ENCODE measurements at regions not wholly inside any gene's neighbourhood (a gene's known extent, or its start where the extent isn't known, plus 50 kb on each side); places are given as distances from the start of the nearest gene placed in this dataset.

- in situ Hi-C loops (cut with MboI; ENCODE audit: low sequenced_read_pairs, unreplicated experiment): no loop called here
- TF ChIP-seq, protein P1, sequence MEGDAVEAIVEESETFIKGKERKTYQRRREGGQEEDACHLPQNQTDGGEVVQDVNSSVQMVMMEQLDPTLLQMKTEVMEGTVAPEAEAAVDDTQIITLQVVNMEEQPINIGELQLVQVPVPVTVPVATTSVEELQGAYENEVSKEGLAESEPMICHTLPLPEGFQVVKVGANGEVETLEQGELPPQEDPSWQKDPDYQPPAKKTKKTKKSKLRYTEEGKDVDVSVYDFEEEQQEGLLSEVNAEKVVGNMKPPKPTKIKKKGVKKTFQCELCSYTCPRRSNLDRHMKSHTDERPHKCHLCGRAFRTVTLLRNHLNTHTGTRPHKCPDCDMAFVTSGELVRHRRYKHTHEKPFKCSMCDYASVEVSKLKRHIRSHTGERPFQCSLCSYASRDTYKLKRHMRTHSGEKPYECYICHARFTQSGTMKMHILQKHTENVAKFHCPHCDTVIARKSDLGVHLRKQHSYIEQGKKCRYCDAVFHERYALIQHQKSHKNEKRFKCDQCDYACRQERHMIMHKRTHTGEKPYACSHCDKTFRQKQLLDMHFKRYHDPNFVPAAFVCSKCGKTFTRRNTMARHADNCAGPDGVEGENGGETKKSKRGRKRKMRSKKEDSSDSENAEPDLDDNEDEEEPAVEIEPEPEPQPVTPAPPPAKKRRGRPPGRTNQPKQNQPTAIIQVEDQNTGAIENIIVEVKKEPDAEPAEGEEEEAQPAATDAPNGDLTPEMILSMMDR (IDR thresholded peaks at IDR 0.05; ENCODE audit: borderline replicate concordance, control extremely low read depth, extremely low read depth, insufficient read depth, missing control alignments): no peak
- no peak for DNase-seq (ENCODE audit: low spot score)
These were observed 210.8 kb upstream of the C14orf180 start for GRCh38 chr14:104368751-104369100.

DNA sequence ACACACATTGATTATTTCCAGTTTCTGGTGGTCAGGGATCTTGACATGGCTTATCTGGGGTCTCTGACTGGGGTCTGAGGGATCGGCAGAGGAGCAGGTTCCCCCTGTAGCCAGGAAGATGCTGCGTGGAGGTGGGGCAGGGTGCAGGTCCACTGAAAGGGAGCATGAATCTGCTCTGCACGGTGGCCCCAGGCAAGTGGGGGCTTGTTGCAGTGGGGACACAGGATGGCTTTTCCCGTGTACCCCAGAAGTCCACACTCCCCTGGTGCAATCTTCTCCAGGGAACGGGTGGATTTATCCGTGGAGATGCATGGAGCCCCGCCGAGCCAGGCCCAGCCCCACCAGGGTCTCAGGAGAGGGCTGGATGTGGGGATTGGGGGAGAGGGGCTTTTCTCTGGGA is 210.4 kb upstream of the C14orf180 start:
- DNase-seq (ENCODE audit: low spot score): no peak
- in situ Hi-C loops (cut with MboI; ENCODE audit: low sequenced_read_pairs, unreplicated experiment): no loop called here
- TF ChIP-seq, protein P1 (IDR thresholded peaks at IDR 0.05; ENCODE audit: borderline replicate concordance, control extremely low read depth, extremely low read depth, insufficient read depth, missing control alignments): no peak

- no peak for DNase-seq (ENCODE audit: low spot score)
- in situ Hi-C loops (cut with MboI; ENCODE audit: low sequenced_read_pairs, unreplicated experiment): no loop called here
These were observed 209.2 kb upstream of the C14orf180 start for GRCh38 chr14:104370256-104370870.

DNA sequence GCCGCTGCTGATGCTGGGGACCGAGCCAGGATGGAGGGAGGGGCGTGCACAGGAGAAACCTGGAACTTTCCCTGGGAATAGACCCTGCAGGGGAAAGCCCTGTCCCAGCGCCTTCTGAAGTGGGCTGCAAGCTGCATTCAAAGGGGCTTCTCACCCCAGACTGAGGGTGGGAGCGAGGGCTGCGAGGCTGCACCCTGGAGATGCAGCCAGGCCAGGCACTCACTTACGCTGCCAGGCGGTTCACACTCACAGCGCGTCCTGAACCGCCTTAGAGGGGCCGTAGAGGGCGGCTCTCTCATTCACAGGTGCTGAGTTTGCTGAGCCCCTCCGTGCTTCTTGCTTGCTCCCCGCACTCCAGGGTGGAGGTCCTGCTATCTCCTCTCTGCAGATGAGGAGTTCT is 208.5 kb upstream of the C14orf180 start:
- TF ChIP-seq, protein P1 (IDR thresholded peaks at IDR 0.05; ENCODE audit: borderline replicate concordance, control extremely low read depth, extremely low read depth, insufficient read depth, missing control alignments): no peak
- DNase-seq (ENCODE audit: low spot score): no peak
- in situ Hi-C loops (cut with MboI; ENCODE audit: low sequenced_read_pairs, unreplicated experiment): no loop called here

More at GRCh38 chr14:104370256-104370870, 209.2 kb upstream of the C14orf180 start:
- TF ChIP-seq, protein P1 (IDR thresholded peaks at IDR 0.05; ENCODE audit: borderline replicate concordance, control extremely low read depth, extremely low read depth, insufficient read depth, missing control alignments): no peak

DNA sequence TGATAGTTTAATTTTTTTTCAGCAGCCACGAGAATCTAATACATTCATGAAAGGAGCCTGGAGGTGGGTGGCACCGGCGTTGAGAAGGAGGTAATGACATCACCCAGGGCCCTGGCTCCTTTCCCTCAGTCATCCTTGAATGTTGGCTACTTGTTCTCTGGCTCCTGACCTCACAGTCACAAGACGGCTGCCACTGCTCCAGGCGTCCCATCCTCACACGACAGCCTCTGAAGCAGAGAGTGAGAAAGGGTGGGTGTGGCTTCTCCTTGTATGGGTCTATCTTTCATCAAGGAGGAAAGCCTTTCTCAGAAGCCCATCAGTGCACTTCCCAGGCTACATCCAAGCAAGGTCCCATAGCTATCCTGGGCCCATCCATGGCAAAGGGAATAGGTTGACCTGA is 207.6 kb upstream of the C14orf180 start:
- in situ Hi-C loops (cut with MboI; ENCODE audit: low sequenced_read_pairs, unreplicated experiment): no loop called here
- no peak for DNase-seq (ENCODE audit: low spot score)
- TF ChIP-seq, protein P1 (IDR thresholded peaks at IDR 0.05; ENCODE audit: borderline replicate concordance, control extremely low read depth, extremely low read depth, insufficient read depth, missing control alignments): no peak

- in situ Hi-C loops (cut with MboI; ENCODE audit: low sequenced_read_pairs, unreplicated experiment): no loop called here
- no peak for DNase-seq (ENCODE audit: low spot score)
- TF ChIP-seq, protein P1 (IDR thresholded peaks at IDR 0.05; ENCODE audit: borderline replicate concordance, control extremely low read depth, extremely low read depth, insufficient read depth, missing control alignments): no peak
These were observed 207.0 kb upstream of the C14orf180 start for GRCh38 chr14:104372390-104373054.
